ENCODE measurements at regions not wholly inside any gene's neighbourhood (a gene's known extent, or its start where the extent isn't known, plus 50 kb on each side); places are given as distances from the start of the nearest gene placed in this dataset.

- TF ChIP-seq CTCF (conservative IDR thresholded peaks at IDR 0.05; ENCODE audit: low read depth in 2 of 2) (peak in 1 of 2 experiments; percentile 34; a peak in 2 of 4 replicates), POLR2AphosphoS5 (IDR thresholded peaks at IDR 0.05; ENCODE audit: low read depth) (no peak), EZH2 (IDR thresholded peaks at IDR 0.05; ENCODE audit: low read depth, unreplicated experiment) (no peak), REST (IDR thresholded peaks at IDR 0.05; ENCODE audit: unreplicated experiment) (no peak), JUNB (IDR thresholded peaks at IDR 0.05; ENCODE audit: unreplicated experiment) (no peak), EZH2phosphoT487 (IDR thresholded peaks at IDR 0.05; ENCODE audit: unreplicated experiment) (no peak), CREB1 (CRISPR knock-in tag; IDR thresholded peaks at IDR 0.05; ENCODE audit: low read depth) (no peak), ZNF331 (CRISPR knock-in tag; IDR thresholded peaks at IDR 0.05; ENCODE audit: low read depth) (no peak), NANOG (IDR thresholded peaks at IDR 0.05; ENCODE audit: borderline replicate concordance) (no peak), ZNF114 (CRISPR knock-in tag; IDR thresholded peaks at IDR 0.05) (no peak), STAT1 (IDR thresholded peaks at IDR 0.05; ENCODE audit: unreplicated experiment) (no peak)
- TF ChIP-seq, protein P1, sequence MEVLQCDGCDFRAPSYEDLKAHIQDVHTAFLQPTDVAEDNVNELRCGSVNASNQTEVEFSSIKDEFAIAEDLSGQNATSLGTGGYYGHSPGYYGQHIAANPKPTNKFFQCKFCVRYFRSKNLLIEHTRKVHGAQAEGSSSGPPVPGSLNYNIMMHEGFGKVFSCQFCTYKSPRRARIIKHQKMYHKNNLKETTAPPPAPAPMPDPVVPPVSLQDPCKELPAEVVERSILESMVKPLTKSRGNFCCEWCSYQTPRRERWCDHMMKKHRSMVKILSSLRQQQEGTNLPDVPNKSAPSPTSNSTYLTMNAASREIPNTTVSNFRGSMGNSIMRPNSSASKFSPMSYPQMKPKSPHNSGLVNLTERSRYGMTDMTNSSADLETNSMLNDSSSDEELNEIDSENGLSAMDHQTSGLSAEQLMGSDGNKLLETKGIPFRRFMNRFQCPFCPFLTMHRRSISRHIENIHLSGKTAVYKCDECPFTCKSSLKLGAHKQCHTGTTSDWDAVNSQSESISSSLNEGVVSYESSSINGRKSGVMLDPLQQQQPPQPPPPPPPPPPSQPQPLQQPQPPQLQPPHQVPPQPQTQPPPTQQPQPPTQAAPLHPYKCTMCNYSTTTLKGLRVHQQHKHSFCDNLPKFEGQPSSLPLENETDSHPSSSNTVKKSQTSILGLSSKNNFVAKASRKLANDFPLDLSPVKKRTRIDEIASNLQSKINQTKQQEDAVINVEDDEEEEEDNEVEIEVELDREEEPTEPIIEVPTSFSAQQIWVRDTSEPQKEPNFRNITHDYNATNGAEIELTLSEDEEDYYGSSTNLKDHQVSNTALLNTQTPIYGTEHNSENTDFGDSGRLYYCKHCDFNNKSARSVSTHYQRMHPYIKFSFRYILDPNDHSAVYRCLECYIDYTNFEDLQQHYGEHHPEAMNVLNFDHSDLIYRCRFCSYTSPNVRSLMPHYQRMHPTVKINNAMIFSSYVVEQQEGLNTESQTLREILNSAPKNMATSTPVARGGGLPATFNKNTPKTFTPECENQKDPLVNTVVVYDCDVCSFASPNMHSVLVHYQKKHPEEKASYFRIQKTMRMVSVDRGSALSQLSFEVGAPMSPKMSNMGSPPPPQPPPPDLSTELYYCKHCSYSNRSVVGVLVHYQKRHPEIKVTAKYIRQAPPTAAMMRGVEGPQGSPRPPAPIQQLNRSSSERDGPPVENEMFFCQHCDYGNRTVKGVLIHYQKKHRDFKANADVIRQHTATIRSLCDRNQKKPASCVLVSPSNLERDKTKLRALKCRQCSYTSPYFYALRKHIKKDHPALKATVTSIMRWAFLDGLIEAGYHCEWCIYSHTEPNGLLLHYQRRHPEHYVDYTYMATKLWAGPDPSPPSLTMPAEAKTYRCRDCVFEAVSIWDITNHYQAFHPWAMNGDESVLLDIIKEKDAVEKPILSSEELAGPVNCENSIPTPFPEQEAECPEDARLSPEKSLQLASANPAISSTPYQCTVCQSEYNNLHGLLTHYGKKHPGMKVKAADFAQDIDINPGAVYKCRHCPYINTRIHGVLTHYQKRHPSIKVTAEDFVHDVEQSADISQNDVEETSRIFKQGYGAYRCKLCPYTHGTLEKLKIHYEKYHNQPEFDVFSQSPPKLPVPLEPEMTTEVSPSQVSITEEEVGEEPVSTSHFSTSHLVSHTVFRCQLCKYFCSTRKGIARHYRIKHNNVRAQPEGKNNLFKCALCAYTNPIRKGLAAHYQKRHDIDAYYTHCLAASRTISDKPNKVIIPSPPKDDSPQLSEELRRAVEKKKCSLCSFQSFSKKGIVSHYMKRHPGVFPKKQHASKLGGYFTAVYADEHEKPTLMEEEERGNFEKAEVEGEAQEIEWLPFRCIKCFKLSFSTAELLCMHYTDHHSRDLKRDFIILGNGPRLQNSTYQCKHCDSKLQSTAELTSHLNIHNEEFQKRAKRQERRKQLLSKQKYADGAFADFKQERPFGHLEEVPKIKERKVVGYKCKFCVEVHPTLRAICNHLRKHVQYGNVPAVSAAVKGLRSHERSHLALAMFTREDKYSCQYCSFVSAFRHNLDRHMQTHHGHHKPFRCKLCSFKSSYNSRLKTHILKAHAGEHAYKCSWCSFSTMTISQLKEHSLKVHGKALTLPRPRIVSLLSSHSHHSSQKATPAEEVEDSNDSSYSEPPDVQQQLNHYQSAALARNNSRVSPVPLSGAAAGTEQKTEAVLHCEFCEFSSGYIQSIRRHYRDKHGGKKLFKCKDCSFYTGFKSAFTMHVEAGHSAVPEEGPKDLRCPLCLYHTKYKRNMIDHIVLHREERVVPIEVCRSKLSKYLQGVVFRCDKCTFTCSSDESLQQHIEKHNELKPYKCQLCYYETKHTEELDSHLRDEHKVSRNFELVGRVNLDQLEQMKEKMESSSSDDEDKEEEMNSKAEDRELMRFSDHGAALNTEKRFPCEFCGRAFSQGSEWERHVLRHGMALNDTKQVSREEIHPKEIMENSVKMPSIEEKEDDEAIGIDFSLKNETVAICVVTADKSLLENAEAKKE (CRISPR knock-in tag; IDR thresholded peaks at IDR 0.05), result no peak
- TF ChIP-seq, protein P2, sequence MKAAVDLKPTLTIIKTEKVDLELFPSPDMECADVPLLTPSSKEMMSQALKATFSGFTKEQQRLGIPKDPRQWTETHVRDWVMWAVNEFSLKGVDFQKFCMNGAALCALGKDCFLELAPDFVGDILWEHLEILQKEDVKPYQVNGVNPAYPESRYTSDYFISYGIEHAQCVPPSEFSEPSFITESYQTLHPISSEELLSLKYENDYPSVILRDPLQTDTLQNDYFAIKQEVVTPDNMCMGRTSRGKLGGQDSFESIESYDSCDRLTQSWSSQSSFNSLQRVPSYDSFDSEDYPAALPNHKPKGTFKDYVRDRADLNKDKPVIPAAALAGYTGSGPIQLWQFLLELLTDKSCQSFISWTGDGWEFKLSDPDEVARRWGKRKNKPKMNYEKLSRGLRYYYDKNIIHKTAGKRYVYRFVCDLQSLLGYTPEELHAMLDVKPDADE (IDR thresholded peaks at IDR 0.05), result no peak
Measured at GRCh38 chr15:88747111-88747510, 56.1 kb upstream of the ACAN start.

Measured in GM23338 (cell line).